ENCODE measurements at regions not wholly inside any gene's neighbourhood (a gene's known extent, or its start where the extent isn't known, plus 50 kb on each side); places are given as distances from the start of the nearest gene placed in this dataset.

DNA sequence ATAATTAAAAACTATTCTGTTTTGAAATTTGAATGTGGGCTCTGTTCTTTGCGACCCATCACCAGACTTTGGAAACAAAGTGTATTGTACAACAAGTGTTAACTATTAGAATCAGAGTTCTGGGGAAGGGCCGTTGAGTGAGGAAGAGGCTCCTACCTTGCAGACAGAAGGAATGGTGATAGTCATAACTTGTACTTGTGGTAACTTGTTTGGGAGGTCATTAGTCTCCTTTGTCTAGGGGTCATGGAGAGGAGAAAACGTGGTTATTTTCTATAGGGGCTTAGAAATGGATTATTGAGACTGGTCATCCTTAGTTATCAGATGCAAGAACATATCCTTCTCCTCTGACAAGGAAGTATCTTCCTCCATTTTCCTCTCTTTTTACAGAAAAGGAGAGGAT is 174.8 kb downstream of the BMP2 start:
- TF ChIP-seq, protein P1, sequence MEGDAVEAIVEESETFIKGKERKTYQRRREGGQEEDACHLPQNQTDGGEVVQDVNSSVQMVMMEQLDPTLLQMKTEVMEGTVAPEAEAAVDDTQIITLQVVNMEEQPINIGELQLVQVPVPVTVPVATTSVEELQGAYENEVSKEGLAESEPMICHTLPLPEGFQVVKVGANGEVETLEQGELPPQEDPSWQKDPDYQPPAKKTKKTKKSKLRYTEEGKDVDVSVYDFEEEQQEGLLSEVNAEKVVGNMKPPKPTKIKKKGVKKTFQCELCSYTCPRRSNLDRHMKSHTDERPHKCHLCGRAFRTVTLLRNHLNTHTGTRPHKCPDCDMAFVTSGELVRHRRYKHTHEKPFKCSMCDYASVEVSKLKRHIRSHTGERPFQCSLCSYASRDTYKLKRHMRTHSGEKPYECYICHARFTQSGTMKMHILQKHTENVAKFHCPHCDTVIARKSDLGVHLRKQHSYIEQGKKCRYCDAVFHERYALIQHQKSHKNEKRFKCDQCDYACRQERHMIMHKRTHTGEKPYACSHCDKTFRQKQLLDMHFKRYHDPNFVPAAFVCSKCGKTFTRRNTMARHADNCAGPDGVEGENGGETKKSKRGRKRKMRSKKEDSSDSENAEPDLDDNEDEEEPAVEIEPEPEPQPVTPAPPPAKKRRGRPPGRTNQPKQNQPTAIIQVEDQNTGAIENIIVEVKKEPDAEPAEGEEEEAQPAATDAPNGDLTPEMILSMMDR (IDR thresholded peaks at IDR 0.05): no peak
- TF ChIP-seq SIN3A (IDR thresholded peaks at IDR 0.05; ENCODE audit: borderline replicate concordance, insufficient read depth, low read depth, low read length): no peak

Data from Panc1 (cell line).